HepG2 (cell line): ENCODE measurements at regions not wholly inside any gene's neighbourhood (a gene's known extent, or its start where the extent isn't known, plus 50 kb on each side); places are given as distances from the start of the nearest gene placed in this dataset.
A peak's percentile ranks its signal among the peaks of the same experiment; 100 is the strongest.

ENCODE experiments used
- EHMT2 ChIP-seq: fragments of 200-600 bp; sonication (generic); IDR thresholded peaks from 2 replicates; pipeline ENCODE4 v1.7.0; 2017; ENCODE audit warnings: antibody characterized with exemption, low read depth, low read length, borderline replicate concordance
- GATAD2A ChIP-seq: IDR thresholded peaks from 2 replicates; pipeline ENCODE4 v1.6.1; 2016
- NPAS2 ChIP-seq: sonication (generic); formaldehyde crosslinking; IDR thresholded peaks from 2 replicates; pipeline ENCODE4 v1.8.0; 2022; ENCODE audit warnings: mild to moderate bottlenecking, missing genetic modification reagents, borderline replicate concordance
- PHF20 ChIP-seq: sonication (generic); formaldehyde crosslinking; IDR thresholded peaks from 2 replicates; pipeline ENCODE4 v1.5.0; 2020; ENCODE audit warnings: mild to moderate bottlenecking, missing genetic modification reagents
- SOX13 ChIP-seq, 3 experiments: fragments of 450-650 bp in 1 of 3; sonication (generic) in 1 of 3; formaldehyde crosslinking in 1 of 3; IDR thresholded peaks in 2 of 3; conservative IDR thresholded peaks in 1 of 3; 2 replicates each; pipeline versions ENCODE4 v1.5.0 to v1.6.1; 2016 to 2020; ENCODE audit warnings: antibody characterized with exemption in 1 of 3, mild to moderate bottlenecking in 1 of 3, missing compliant biosample characterization in 1 of 3, missing genetic modification reagents in 1 of 3, moderate library complexity in 1 of 3
- TF ChIP-seq, protein P1 (sequence below): sonication (generic); formaldehyde crosslinking; IDR thresholded peaks from 2 replicates; pipeline ENCODE4 v1.4.0; 2020; ENCODE audit warnings: missing genetic modification reagents
- TF ChIP-seq, protein P2 (sequence below): sonication (generic); formaldehyde crosslinking; IDR thresholded peaks from 2 replicates; pipeline ENCODE4 v1.4.0; 2020; ENCODE audit warnings: missing genetic modification reagents
- TF ChIP-seq, protein P3 (sequence below): sonication (generic); formaldehyde crosslinking; IDR thresholded peaks from 2 replicates; pipeline ENCODE4 v1.4.0; 2020; ENCODE audit warnings: missing genetic modification reagents, borderline replicate concordance

DNA sequence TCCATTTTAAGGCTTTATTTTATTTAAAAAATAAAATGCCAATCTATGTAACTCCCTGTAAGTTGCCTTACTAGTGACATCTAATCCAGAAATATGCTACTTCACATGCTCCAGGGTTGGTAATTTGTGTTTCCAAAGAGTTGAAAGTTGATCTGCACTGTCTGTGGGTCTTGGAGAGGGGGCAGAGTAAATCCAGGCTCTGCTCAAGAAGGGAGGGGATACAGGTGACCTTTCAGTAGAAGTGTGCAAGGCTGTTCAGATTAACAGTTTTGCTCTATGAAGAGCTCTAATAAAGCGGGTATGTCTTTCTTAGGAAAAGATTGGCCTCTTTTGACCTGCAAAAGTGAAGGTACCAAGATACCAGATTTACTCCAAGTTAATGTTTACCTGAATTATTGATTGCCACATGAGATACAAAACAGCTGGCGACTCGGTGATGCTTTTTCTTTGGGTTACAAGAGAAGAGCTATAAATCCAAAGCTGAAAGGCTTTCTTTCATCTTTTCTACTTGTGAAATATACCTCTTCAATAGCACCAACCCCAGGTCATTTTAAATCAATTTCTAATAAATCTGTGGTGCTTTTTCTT is 75.6 kb upstream of the FLRT2 start (continued):
- TF ChIP-seq, protein P1, sequence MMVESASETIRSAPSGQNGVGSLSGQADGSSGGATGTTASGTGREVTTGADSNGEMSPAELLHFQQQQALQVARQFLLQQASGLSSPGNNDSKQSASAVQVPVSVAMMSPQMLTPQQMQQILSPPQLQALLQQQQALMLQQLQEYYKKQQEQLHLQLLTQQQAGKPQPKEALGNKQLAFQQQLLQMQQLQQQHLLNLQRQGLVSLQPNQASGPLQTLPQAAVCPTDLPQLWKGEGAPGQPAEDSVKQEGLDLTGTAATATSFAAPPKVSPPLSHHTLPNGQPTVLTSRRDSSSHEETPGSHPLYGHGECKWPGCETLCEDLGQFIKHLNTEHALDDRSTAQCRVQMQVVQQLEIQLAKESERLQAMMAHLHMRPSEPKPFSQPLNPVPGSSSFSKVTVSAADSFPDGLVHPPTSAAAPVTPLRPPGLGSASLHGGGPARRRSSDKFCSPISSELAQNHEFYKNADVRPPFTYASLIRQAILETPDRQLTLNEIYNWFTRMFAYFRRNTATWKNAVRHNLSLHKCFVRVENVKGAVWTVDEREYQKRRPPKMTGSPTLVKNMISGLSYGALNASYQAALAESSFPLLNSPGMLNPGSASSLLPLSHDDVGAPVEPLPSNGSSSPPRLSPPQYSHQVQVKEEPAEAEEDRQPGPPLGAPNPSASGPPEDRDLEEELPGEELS (CRISPR knock-in tag): 0 out of 2 replicates have a peak, but pooled peaks have one; percentile 15
- TF ChIP-seq, protein P2, sequence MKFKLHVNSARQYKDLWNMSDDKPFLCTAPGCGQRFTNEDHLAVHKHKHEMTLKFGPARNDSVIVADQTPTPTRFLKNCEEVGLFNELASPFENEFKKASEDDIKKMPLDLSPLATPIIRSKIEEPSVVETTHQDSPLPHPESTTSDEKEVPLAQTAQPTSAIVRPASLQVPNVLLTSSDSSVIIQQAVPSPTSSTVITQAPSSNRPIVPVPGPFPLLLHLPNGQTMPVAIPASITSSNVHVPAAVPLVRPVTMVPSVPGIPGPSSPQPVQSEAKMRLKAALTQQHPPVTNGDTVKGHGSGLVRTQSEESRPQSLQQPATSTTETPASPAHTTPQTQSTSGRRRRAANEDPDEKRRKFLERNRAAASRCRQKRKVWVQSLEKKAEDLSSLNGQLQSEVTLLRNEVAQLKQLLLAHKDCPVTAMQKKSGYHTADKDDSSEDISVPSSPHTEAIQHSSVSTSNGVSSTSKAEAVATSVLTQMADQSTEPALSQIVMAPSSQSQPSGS: no peak
- TF ChIP-seq, protein P3, sequence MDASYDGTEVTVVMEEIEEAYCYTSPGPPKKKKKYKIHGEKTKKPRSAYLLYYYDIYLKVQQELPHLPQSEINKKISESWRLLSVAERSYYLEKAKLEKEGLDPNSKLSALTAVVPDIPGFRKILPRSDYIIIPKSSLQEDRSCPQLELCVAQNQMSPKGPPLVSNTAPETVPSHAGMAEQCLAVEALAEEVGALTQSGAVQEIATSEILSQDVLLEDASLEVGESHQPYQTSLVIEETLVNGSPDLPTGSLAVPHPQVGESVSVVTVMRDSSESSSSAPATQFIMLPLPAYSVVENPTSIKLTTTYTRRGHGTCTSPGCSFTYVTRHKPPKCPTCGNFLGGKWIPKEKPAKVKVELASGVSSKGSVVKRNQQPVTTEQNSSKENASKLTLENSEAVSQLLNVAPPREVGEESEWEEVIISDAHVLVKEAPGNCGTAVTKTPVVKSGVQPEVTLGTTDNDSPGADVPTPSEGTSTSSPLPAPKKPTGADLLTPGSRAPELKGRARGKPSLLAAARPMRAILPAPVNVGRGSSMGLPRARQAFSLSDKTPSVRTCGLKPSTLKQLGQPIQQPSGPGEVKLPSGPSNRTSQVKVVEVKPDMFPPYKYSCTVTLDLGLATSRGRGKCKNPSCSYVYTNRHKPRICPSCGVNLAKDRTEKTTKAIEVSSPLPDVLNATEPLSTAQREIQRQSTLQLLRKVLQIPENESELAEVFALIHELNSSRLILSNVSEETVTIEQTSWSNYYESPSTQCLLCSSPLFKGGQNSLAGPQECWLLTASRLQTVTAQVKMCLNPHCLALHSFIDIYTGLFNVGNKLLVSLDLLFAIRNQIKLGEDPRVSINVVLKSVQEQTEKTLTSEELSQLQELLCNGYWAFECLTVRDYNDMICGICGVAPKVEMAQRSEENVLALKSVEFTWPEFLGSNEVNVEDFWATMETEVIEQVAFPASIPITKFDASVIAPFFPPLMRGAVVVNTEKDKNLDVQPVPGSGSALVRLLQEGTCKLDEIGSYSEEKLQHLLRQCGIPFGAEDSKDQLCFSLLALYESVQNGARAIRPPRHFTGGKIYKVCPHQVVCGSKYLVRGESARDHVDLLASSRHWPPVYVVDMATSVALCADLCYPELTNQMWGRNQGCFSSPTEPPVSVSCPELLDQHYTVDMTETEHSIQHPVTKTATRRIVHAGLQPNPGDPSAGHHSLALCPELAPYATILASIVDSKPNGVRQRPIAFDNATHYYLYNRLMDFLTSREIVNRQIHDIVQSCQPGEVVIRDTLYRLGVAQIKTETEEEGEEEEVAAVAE (CRISPR knock-in tag): no peak
- no peak for TF ChIP-seq SOX13 (IDR thresholded peaks at IDR 0.05)
- TF ChIP-seq SOX13 (CRISPR knock-in tag; conservative IDR thresholded peaks at IDR 0.05 in 1 of 2, IDR thresholded peaks at IDR 0.05 in 1 of 2): no peak
- no peak for TF ChIP-seq EHMT2
- TF ChIP-seq PHF20: no peak
- TF ChIP-seq GATAD2A (CRISPR knock-in tag): peak; percentile 74
- no peak for TF ChIP-seq NPAS2 (CRISPR knock-in tag)
